Endothelial cell (in vitro differentiated cells): ENCODE measurements at regions not wholly inside any gene's neighbourhood (a gene's known extent, or its start where the extent isn't known, plus 50 kb on each side); places are given as distances from the start of the nearest gene placed in this dataset.

Source experiments
- DNase-seq: peaks from one replicate; pipeline ENCODE4 v3.0.0; 2021; ENCODE audit warnings: low spot score
- H3K27ac Mint-ChIP-seq: one replicate; pipeline ENCODE4 v1.8.0; 2021; ENCODE audit warnings: mixed read lengths, inconsistent platforms; ENCODE audit not compliant: unreplicated experiment
- H3K27me3 Mint-ChIP-seq: one replicate; pipeline ENCODE4 v1.8.0; 2021; ENCODE audit warnings: mild to moderate bottlenecking, moderate library complexity, mixed read lengths, inconsistent platforms; ENCODE audit not compliant: unreplicated experiment
- H3K36me3 Mint-ChIP-seq: one replicate; pipeline ENCODE4 v1.8.0; 2021; ENCODE audit warnings: mild to moderate bottlenecking, low read depth, mixed read lengths, inconsistent platforms; ENCODE audit not compliant: unreplicated experiment
- H3K4me1 Mint-ChIP-seq: one replicate; pipeline ENCODE4 v1.8.0; 2021; ENCODE audit warnings: mild to moderate bottlenecking, mixed read lengths, inconsistent platforms; ENCODE audit not compliant: unreplicated experiment
- H3K4me3 Mint-ChIP-seq: one replicate; pipeline ENCODE4 v1.8.0; 2021; ENCODE audit warnings: mild to moderate bottlenecking, mixed read lengths, inconsistent platforms; ENCODE audit not compliant: unreplicated experiment
- H3K9me3 Mint-ChIP-seq: one replicate; pipeline ENCODE4 v1.8.0; 2021; ENCODE audit warnings: mixed read lengths, inconsistent platforms; ENCODE audit not compliant: unreplicated experiment
- TF ChIP-seq, protein P1 (sequence below): fragments of 200-600 bp; sonication (generic); IDR thresholded peaks from one replicate; pipeline ENCODE4 v1.5.0; 2021; ENCODE audit warnings: antibody characterized with exemption; ENCODE audit not compliant: unreplicated experiment

DNA sequence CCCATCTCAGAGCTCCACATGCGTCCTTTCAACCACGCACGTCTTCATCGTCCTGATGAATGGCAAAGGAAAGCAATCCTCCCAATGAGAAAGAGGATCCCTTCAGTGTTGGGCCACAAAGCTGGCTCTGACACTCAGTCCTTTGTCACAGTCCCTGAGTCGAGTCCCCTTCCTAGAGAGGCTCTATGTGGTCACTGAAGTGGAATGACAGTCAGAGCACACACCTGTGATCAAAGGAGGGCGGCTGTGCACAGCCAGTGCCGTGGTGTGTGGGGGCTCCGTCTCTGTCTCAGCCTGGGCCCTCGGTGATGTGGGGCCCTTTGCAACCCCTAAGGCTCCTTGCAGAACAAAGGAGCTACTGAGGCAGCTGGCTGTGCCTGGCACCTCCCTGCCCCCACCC is 157.3 kb upstream of the APCDD1 start:
- Mint-ChIP-seq H3K4me3 (no peak overlapping the region), H3K27ac (no peak overlapping the region), H3K36me3 (peaks cover 4% of the 10 kb centered on the region), H3K4me1 (peaks cover 45% of the 10 kb centered on the region), H3K27me3 (peaks cover 12% of the 10 kb centered on the region), H3K9me3 (no peaks in the 10 kb centered on the region)
- no peak for DNase-seq
- TF ChIP-seq, protein P1, sequence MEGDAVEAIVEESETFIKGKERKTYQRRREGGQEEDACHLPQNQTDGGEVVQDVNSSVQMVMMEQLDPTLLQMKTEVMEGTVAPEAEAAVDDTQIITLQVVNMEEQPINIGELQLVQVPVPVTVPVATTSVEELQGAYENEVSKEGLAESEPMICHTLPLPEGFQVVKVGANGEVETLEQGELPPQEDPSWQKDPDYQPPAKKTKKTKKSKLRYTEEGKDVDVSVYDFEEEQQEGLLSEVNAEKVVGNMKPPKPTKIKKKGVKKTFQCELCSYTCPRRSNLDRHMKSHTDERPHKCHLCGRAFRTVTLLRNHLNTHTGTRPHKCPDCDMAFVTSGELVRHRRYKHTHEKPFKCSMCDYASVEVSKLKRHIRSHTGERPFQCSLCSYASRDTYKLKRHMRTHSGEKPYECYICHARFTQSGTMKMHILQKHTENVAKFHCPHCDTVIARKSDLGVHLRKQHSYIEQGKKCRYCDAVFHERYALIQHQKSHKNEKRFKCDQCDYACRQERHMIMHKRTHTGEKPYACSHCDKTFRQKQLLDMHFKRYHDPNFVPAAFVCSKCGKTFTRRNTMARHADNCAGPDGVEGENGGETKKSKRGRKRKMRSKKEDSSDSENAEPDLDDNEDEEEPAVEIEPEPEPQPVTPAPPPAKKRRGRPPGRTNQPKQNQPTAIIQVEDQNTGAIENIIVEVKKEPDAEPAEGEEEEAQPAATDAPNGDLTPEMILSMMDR = no peak

DNA sequence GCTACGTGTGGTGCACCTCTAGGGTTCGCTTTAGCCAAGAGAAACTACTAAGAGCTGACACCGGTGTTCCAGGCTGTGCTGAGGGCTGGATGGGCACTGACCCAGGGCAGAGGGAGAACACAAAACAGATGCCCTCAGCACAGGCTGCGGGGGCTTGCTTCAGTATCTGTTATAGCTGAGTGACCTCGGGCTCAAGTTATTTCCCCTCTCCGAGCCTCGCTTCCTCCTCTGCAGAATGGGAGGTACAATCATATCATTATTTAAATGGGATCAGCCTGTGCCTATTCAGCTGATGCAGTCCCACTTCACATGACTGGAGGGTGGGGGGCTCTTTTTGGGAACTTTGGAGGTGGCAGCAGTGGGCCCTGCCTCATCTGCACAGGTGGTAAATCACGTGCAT is 156.1 kb upstream of the APCDD1 start:
- Mint-ChIP-seq H3K9me3 (no peaks in the 10 kb centered on the region), H3K4me3 (no peak overlapping the region), H3K36me3 (peaks cover 4% of the 10 kb centered on the region), H3K27ac (no peak overlapping the region), H3K27me3 (peaks cover 14% of the 10 kb centered on the region), H3K4me1 (peaks cover 43% of the 10 kb centered on the region)
- TF ChIP-seq, protein P1 = no peak
- DNase-seq = no peak

DNA sequence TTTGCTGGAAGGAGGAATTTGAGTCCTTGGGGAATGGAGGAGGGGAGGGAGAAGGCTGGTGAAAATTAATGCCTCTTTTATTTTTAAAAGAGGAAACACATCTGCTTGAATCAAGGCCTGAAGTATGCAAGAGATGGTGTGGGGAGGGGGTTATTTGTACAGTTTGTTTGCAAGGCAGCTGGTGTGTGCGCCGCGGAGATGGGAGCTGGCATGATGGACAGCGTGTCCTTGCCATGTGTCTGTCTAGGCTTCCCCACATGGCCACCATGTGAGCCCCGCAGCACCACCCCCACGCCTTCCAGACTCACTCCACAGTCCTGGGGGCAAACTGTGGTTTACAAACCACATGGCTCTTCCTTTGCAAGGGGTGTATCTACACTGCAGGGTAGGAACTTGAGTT is 154.8 kb upstream of the APCDD1 start:
- H3K9me3 Mint-ChIP-seq = no peaks in the 10 kb centered on the region
- peaks cover 4% of the 10 kb centered on the region for H3K36me3 Mint-ChIP-seq
- H3K27ac Mint-ChIP-seq = no peak overlapping the region
- peaks cover 30% of the 10 kb centered on the region for H3K4me1 Mint-ChIP-seq
- H3K27me3 Mint-ChIP-seq = peaks cover 14% of the 10 kb centered on the region
- TF ChIP-seq, protein P1 = no peak
- DNase-seq = no peak
- H3K4me3 Mint-ChIP-seq = no peak overlapping the region

DNA sequence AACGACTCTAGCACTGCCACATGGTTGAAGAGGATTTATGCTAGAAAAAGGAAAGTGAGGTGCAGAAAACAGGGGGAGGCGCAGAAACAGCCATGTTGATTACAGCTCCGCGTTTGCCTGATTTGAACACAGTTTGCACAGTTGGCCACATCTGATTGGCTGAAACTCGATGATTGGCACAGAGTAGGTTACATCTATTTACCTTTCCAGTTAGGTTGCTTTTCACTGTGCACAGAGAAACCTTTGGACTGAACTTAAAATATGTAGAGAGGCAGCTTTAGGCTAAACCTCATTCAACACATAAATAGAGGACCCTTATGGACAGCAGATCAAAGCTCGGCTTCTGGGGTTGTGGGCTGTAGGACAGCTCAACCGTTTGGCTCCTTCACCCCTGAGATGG is 153.7 kb upstream of the APCDD1 start:
- TF ChIP-seq, protein P1 = no peak
- Mint-ChIP-seq H3K27me3 (peaks cover 12% of the 10 kb centered on the region), H3K4me3 (no peak overlapping the region), H3K9me3 (no peaks in the 10 kb centered on the region), H3K27ac (no peak overlapping the region), H3K36me3 (peaks cover 4% of the 10 kb centered on the region), H3K4me1 (peaks cover 20% of the 10 kb centered on the region)
- DNase-seq = no peak

DNA sequence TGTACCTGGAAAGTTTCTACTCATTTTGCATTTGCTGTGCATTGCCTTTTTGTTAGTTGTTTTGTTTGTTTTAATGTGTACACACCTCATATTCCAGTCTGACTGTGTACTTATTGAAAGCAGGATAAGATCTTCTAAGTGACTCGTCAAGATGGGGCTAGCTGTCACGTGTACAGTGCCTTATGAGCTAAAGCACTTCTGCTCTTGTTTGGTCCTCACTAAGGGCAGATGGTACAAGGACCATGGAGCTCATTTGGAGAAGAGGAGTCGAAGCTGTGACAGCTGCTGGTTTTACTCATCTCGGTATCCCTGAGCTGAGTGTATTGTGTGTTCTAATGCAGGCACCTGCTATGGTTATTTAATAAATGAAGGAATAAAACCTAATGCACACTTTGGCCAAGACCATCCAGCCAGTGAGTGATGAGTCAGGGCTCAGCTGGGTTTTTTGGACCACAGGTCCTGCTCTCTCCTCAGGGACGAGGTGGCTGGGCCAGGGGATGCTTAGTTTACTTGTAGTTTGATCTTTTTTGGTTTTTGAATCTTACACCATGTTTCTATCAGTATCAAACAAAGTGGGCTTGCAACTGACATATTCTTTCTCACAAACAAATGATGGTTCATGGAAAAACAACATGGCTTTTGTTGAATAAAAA is 152.5 kb upstream of the APCDD1 start:
- no peaks in the 10 kb centered on the region for H3K9me3 Mint-ChIP-seq
- peaks cover 14% of the 10 kb centered on the region for H3K4me1 Mint-ChIP-seq
- TF ChIP-seq, protein P1 = no peak
- H3K4me3 Mint-ChIP-seq = no peak overlapping the region
- H3K27me3 Mint-ChIP-seq = peaks cover 12% of the 10 kb centered on the region
- peaks cover 4% of the 10 kb centered on the region for H3K36me3 Mint-ChIP-seq
- H3K27ac Mint-ChIP-seq = no peak overlapping the region
- no peak for DNase-seq
